Keratinocyte (primary cell): ENCODE measurements at regions not wholly inside any gene's neighbourhood (a gene's known extent, or its start where the extent isn't known, plus 50 kb on each side); places are given as distances from the start of the nearest gene placed in this dataset.

ENCODE experiments used
- DNase-seq: peaks from one replicate; pipeline ENCODE4 v3.0.0-alpha.2; 2011; ENCODE audit warnings: low read depth, missing footprints, low spot score
- FAIRE-seq: peaks from 2 replicates; lab custom pipeline; 2011; peaks lifted over from hg19 to GRCh38; lab: Jason Lieb, UNC
- H2AFZ ChIP-seq: 2 replicates; pipeline ENCODE4 v1.6.0; 2012; ENCODE audit warnings: low read length, control low read depth, inconsistent platforms; ENCODE audit not compliant: control insufficient read depth
- H3K27ac ChIP-seq: 2 replicates; pipeline ENCODE4 v1.5.1; 2011; ENCODE audit warnings: low read length; ENCODE audit not compliant: control insufficient read depth, insufficient read depth
- H3K27me3 ChIP-seq: 3 replicates; pipeline ENCODE4 v1.6.0; 2011; ENCODE audit warnings: low read length; ENCODE audit not compliant: control insufficient read depth, insufficient read depth; ENCODE audit errors: extremely low read depth
- H3K36me3 ChIP-seq, 2 experiments: 2 replicates in 1 of 2; 3 replicates in 1 of 2; pipeline ENCODE4 v1.5.1; 2011; ENCODE audit warnings: low read length in 2 of 2, mild to moderate bottlenecking in 1 of 2; ENCODE audit not compliant: control insufficient read depth in 2 of 2, insufficient read depth in 2 of 2; ENCODE audit errors: extremely low read depth in 1 of 2
- H3K4me1 ChIP-seq: 3 replicates; pipeline ENCODE4 v1.5.1; 2011; ENCODE audit warnings: low read length; ENCODE audit not compliant: control insufficient read depth, insufficient read depth; ENCODE audit errors: extremely low read depth
- H3K4me2 ChIP-seq: 3 replicates; pipeline ENCODE4 v1.6.0; 2011; ENCODE audit warnings: low read depth, low read length; ENCODE audit not compliant: control insufficient read depth, insufficient read depth; ENCODE audit errors: extremely low read depth
- H3K4me3 ChIP-seq, 3 experiments: fragments of 200-600 bp in 1 of 3; sonication (generic) in 1 of 3; 2 replicates in 2 of 3; 3 replicates in 1 of 3; pipeline ENCODE4 v1.5.1; 2011 to 2016; ENCODE audit warnings: low read length in 3 of 3, mild to moderate bottlenecking in 3 of 3, control low read depth in 2 of 3, inconsistent platforms in 1 of 3, low read depth in 1 of 3, mixed read lengths in 1 of 3, mixed run types in 1 of 3, moderate library complexity in 1 of 3; ENCODE audit not compliant: control insufficient read depth in 2 of 3, insufficient read depth in 2 of 3; ENCODE audit errors: extremely low read depth in 1 of 3
- H3K79me2 ChIP-seq: 2 replicates; pipeline ENCODE4 v1.6.0; 2012; ENCODE audit warnings: low read length; ENCODE audit not compliant: control insufficient read depth, insufficient read depth
- H3K9ac ChIP-seq: 3 replicates; pipeline ENCODE4 v1.6.0; 2011; ENCODE audit warnings: low read length; ENCODE audit not compliant: control insufficient read depth, insufficient read depth; ENCODE audit errors: extremely low read depth
- H3K9me1 ChIP-seq: 3 replicates; pipeline ENCODE4 v1.6.0; 2011; ENCODE audit warnings: low read length; ENCODE audit not compliant: control insufficient read depth, insufficient read depth; ENCODE audit errors: extremely low read depth
- H3K9me3 ChIP-seq: 2 replicates; pipeline ENCODE4 v1.5.1; 2012; ENCODE audit warnings: low read depth, low read length; ENCODE audit not compliant: control insufficient read depth
- H4K20me1 ChIP-seq: 3 replicates; pipeline ENCODE4 v1.6.0; 2011; ENCODE audit warnings: low read length; ENCODE audit not compliant: control insufficient read depth, insufficient read depth; ENCODE audit errors: extremely low read depth
- CTCF ChIP-seq, 3 experiments: IDR thresholded peaks in 1 of 3; conservative IDR thresholded peaks in 1 of 3; optimal IDR thresholded peaks in 1 of 3; 2 replicates in 2 of 3; 3 replicates in 1 of 3; pipeline versions ENCODE3 to v1.5.1; 2011; ENCODE audit warnings: low read length in 3 of 3, mild to moderate bottlenecking in 3 of 3, moderate library complexity in 2 of 3, control low read depth in 1 of 3, inconsistent platforms in 1 of 3; ENCODE audit not compliant: insufficient read depth in 2 of 3; ENCODE audit errors: extremely low read depth in 1 of 3
- EZH2 ChIP-seq: IDR thresholded peaks from one replicate; pipeline ENCODE4 v1.6.1; 2012; ENCODE audit warnings: inconsistent platforms, mild to moderate bottlenecking, low read length, moderate library complexity
- dilution Hi-C: fragments of 300-500 bp; cut with MboI; formaldehyde crosslinking; loops from one replicate; pipeline ENCODE4 v1.7.0; 2020; ENCODE audit warnings: low sequenced_read_pairs; ENCODE audit not compliant: extremely low pct_ligation_motif_present

- H4K20me1 ChIP-seq: no peaks in the 10 kb centered on the region
- FAIRE-seq: no peak
- TF ChIP-seq CTCF (optimal IDR thresholded peaks at IDR 0.05 in 1 of 3, IDR thresholded peaks at IDR 0.05 in 1 of 3, conservative IDR thresholded peaks at IDR 0.05 in 1 of 3; ENCODE audit: extremely low read depth in 1 of 3, insufficient read depth in 2 of 3, low read length in 3 of 3): no peak
- no peak for TF ChIP-seq EZH2
- no peaks in the 10 kb centered on the region for H3K4me1 ChIP-seq
- no peak overlapping the region for H2AFZ ChIP-seq
- no peaks in the 10 kb centered on the region for H3K9me3 ChIP-seq
- H3K9ac ChIP-seq: no peak overlapping the region
- dilution Hi-C loops: no loop called here
- no peaks in the 10 kb centered on the region for H3K36me3 ChIP-seq
- H3K4me3 ChIP-seq: no peak overlapping the region
- peaks cover 3% of the 10 kb centered on the region for H3K27me3 ChIP-seq
- H3K9me1 ChIP-seq: no peaks in the 10 kb centered on the region
- no peak overlapping the region for H3K27ac ChIP-seq
- no peaks in the 10 kb centered on the region for H3K79me2 ChIP-seq
- no peak overlapping the region for H3K4me2 ChIP-seq
- DNase-seq: no peak
These were observed 269.1 kb downstream of the EMP1 start for GRCh38 chr12:13465635-13466034.

- dilution Hi-C loops: no loop called here
- no peaks in the 10 kb centered on the region for H3K36me3 ChIP-seq
- TF ChIP-seq CTCF (optimal IDR thresholded peaks at IDR 0.05 in 1 of 3, IDR thresholded peaks at IDR 0.05 in 1 of 3, conservative IDR thresholded peaks at IDR 0.05 in 1 of 3; ENCODE audit: extremely low read depth in 1 of 3, insufficient read depth in 2 of 3, low read length in 3 of 3) (no peak), EZH2 (no peak)
- H3K9ac ChIP-seq: no peak overlapping the region
- no peaks in the 10 kb centered on the region for H3K4me1 ChIP-seq
- no peaks in the 10 kb centered on the region for H3K79me2 ChIP-seq
- no peaks in the 10 kb centered on the region for H4K20me1 ChIP-seq
- no peaks in the 10 kb centered on the region for H3K9me1 ChIP-seq
- H2AFZ ChIP-seq: no peak overlapping the region
- DNase-seq: no peak
- no peaks in the 10 kb centered on the region for H3K9me3 ChIP-seq
- no peak overlapping the region for H3K4me2 ChIP-seq
- no peak overlapping the region for H3K4me3 ChIP-seq
- no peak overlapping the region for H3K27ac ChIP-seq
- FAIRE-seq: no peak
- H3K27me3 ChIP-seq: no peaks in the 10 kb centered on the region
These were observed 266.7 kb downstream of the EMP1 start for GRCh38 chr12:13463189-13463588.
